CD4-positive, alpha-beta memory T cell (primary cell): ENCODE measurements at regions not wholly inside any gene's neighbourhood (a gene's known extent, or its start where the extent isn't known, plus 50 kb on each side); places are given as distances from the start of the nearest gene placed in this dataset.

Experiments
- CTCF ChIA-PET: fragments of 350-600 bp; sonication (Branson Sonifier 250); formaldehyde crosslinking; loops from one replicate; lab custom pipeline; 2021; ENCODE audit warnings: inconsistent platforms; ENCODE audit not compliant: partially characterized antibody; lab: Charles Lee
- POLR2A ChIA-PET: fragments of 350-600 bp; sonication (Branson Sonifier 250); formaldehyde crosslinking; loops from one replicate; lab custom pipeline; 2021; ENCODE audit not compliant: partially characterized antibody; lab: Charles Lee
- DNase-seq, 5 donors: peaks; one replicate each; pipeline versions ENCODE4 v3.0.0 to v3.0.0-alpha.2; 2020 to 2022; ENCODE audit warnings: mixed read lengths in 1 of 5
- H3K27ac ChIP-seq: one replicate; pipeline ENCODE4 v1.7.0; 2013; ENCODE audit warnings: low read depth, low read length
- H3K27me3 ChIP-seq: 2 replicates; pipeline ENCODE4 v1.7.0; 2013; ENCODE audit warnings: mild to moderate bottlenecking, low read length, moderate library complexity; ENCODE audit not compliant: insufficient read depth
- H3K36me3 ChIP-seq: 2 replicates; pipeline ENCODE4 v1.7.0; 2013; ENCODE audit warnings: mild to moderate bottlenecking, low read length, moderate library complexity; ENCODE audit not compliant: insufficient read depth
- H3K4me1 ChIP-seq: 2 replicates; pipeline ENCODE4 v1.7.0; 2013; ENCODE audit warnings: mild to moderate bottlenecking, low read length, moderate library complexity; ENCODE audit not compliant: insufficient read depth
- H3K4me3 ChIP-seq, 2 donors: one replicate each; pipeline ENCODE4 v1.7.0; 2013; ENCODE audit warnings: low read length in 2 of 2, mild to moderate bottlenecking in 1 of 2
- H3K9me3 ChIP-seq, 2 donors: one replicate each; pipeline ENCODE4 v1.7.0; 2013; ENCODE audit warnings: low read length in 2 of 2, control low read depth in 1 of 2; ENCODE audit not compliant: control insufficient read depth in 1 of 2
- H3K27ac Mint-ChIP-seq, 7 donors: one replicate each; pipeline ENCODE4 v1.8.0; 2020 to 2021; ENCODE audit warnings: mixed read lengths in 7 of 7, mild to moderate bottlenecking in 6 of 7, inconsistent platforms in 3 of 7, moderate library complexity in 3 of 7
- H3K27me3 Mint-ChIP-seq, 2 donors: one replicate each; pipeline ENCODE4 v1.8.0; 2020 to 2021; ENCODE audit warnings: mixed read lengths in 2 of 2
- H3K36me3 Mint-ChIP-seq, 2 donors: one replicate each; pipeline ENCODE4 v1.8.0; 2020 to 2021; ENCODE audit warnings: mixed read lengths in 2 of 2, inconsistent platforms in 1 of 2, mild to moderate bottlenecking in 1 of 2
- H3K4me1 Mint-ChIP-seq, 4 donors: one replicate each; pipeline ENCODE4 v1.8.0; 2020 to 2021; ENCODE audit warnings: mixed read lengths in 4 of 4, mild to moderate bottlenecking in 1 of 4
- H3K4me3 Mint-ChIP-seq, 8 donors: one replicate each; pipeline ENCODE4 v1.8.0; 2020 to 2021; ENCODE audit warnings: mixed read lengths in 8 of 8, mild to moderate bottlenecking in 7 of 8, moderate library complexity in 6 of 8, inconsistent platforms in 3 of 8
- H3K9me3 Mint-ChIP-seq, 8 donors: one replicate each; pipeline ENCODE4 v1.8.0; 2020 to 2021; ENCODE audit warnings: mixed read lengths in 8 of 8, mild to moderate bottlenecking in 5 of 8, inconsistent platforms in 3 of 8, moderate library complexity in 1 of 8
- intact Hi-C: fragments of 100-400 bp; cut with micrococcal nuclease; formaldehyde crosslinking; loops from one replicate; pipeline ENCODE4 v1.15.1; 2023

DNA sequence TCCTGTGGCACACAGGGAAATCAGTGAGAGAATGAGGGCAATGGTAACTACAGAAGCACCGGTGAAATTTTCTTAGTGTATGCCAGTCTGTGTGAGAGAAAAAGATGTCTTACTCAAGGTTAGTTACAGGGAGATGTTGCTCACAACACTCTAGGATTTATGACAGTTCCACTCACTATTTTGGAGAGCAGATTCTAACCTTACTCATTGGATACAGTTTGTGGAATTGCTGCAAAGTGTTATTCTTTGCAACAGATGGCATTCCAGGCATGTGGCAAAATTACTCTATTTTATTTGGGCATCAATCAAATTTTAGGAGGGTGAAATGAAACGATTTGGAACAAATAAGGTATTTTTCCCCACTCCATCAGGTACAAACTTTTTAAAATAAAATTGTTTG is 449.1 kb downstream of the PIK3C3 start:
- no peaks in the 10 kb centered on the region for H3K36me3 Mint-ChIP-seq
- intact Hi-C loops: no loop called here
- peaks cover 0 to 4% of the 10 kb centered on the region in 2 donors for H3K27me3 Mint-ChIP-seq
- no peak overlapping the region for H3K27ac Mint-ChIP-seq
- H3K4me1 Mint-ChIP-seq: no peaks in the 10 kb centered on the region
- Histone ChIP-seq H3K27me3 (no peaks in the 10 kb centered on the region), H3K4me3 (no peak overlapping the region), H3K4me1 (no peaks in the 10 kb centered on the region), H3K9me3 (no peaks in the 10 kb centered on the region), H3K36me3 (no peaks in the 10 kb centered on the region), H3K27ac (no peak overlapping the region)
- ChIA-PET CTCF (no interaction called here), POLR2A (no interaction called here)
- no peak for DNase-seq
- H3K4me3 Mint-ChIP-seq: no peak overlapping the region
- H3K9me3 Mint-ChIP-seq: peaks cover 0 to 16% (median 4%) of the 10 kb centered on the region in 8 donors

GRCh38 chr18:42409005-42409404 is 454.0 kb downstream of the PIK3C3 start:
- H3K27ac Mint-ChIP-seq: no peak overlapping the region
- H3K27me3 Mint-ChIP-seq: peaks cover 0 to 1% of the 10 kb centered on the region in 2 donors
- peaks cover 5 to 36% (median 10%) of the 10 kb centered on the region in 8 donors for H3K9me3 Mint-ChIP-seq

GRCh38 chr18:42412281-42412680 is 457.2 kb downstream of the PIK3C3 start:
- Mint-ChIP-seq H3K36me3 (no peaks in the 10 kb centered on the region), H3K9me3 (peaks cover 5 to 25% (median 10%) of the 10 kb centered on the region in 8 donors)
- no peaks in the 10 kb centered on the region for H3K9me3 ChIP-seq

More at GRCh38 chr18:42409005-42409404, 454.0 kb downstream of the PIK3C3 start:
- H3K4me3 ChIP-seq: no peak overlapping the region
- CTCF ChIA-PET: no interaction called here
- H3K9me3 ChIP-seq: no peaks in the 10 kb centered on the region
- DNase-seq: no peak
- H3K27me3 ChIP-seq: no peaks in the 10 kb centered on the region
- no peaks in the 10 kb centered on the region for H3K36me3 ChIP-seq
- Mint-ChIP-seq H3K36me3 (no peaks in the 10 kb centered on the region), H3K4me1 (no peaks in the 10 kb centered on the region), H3K4me3 (no peak overlapping the region)
- no peak overlapping the region for H3K27ac ChIP-seq
- intact Hi-C loops: no loop called here
- no peaks in the 10 kb centered on the region for H3K4me1 ChIP-seq
- POLR2A ChIA-PET: no interaction called here

GRCh38 chr18:42412896-42413295 is 457.9 kb downstream of the PIK3C3 start:
- no peaks in the 10 kb centered on the region for H3K4me1 ChIP-seq
- H3K36me3 ChIP-seq: no peaks in the 10 kb centered on the region
- no peak overlapping the region for H3K27ac ChIP-seq
- ChIA-PET CTCF (no interaction called here), POLR2A (no interaction called here)
- Mint-ChIP-seq H3K4me3 (no peak overlapping the region), H3K36me3 (no peaks in the 10 kb centered on the region), H3K9me3 (peaks cover 4 to 20% (median 10%) of the 10 kb centered on the region in 8 donors), H3K27ac (no peak overlapping the region), H3K27me3 (no peaks in the 10 kb centered on the region), H3K4me1 (no peaks in the 10 kb centered on the region)
- intact Hi-C loops: no loop called here
- no peak overlapping the region for H3K4me3 ChIP-seq
- H3K27me3 ChIP-seq: no peaks in the 10 kb centered on the region
- H3K9me3 ChIP-seq: no peaks in the 10 kb centered on the region
- DNase-seq: no peak

More at GRCh38 chr18:42412281-42412680, 457.2 kb downstream of the PIK3C3 start:
- ChIA-PET POLR2A (no interaction called here), CTCF (no interaction called here)
- DNase-seq: no peak
- Histone ChIP-seq H3K4me1 (no peaks in the 10 kb centered on the region), H3K4me3 (no peak overlapping the region), H3K36me3 (no peaks in the 10 kb centered on the region), H3K27me3 (no peaks in the 10 kb centered on the region), H3K27ac (no peak overlapping the region)
- H3K4me3 Mint-ChIP-seq: no peak overlapping the region
- no peaks in the 10 kb centered on the region for H3K27me3 Mint-ChIP-seq
- H3K4me1 Mint-ChIP-seq: no peaks in the 10 kb centered on the region
- no peak overlapping the region for H3K27ac Mint-ChIP-seq
- intact Hi-C loops: no loop called here

DNA sequence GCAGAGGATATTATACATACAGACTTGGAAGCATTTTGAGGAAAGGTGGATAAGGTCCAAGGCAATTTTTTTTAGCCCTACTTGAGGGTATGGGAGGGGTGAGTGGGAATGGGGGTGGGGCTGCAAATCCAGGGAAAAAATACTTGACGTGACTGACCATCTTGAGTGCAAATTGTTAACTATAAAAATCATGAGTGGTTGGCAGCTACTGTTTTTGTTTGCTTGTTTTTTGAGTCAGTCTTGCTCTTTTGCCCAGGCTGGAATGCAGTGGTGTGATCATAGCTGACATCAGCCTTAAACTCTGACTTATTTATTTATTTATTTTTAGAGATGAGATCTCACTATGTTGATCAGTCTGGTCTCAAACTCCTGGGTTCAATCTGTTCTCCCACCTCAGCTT is 458.8 kb downstream of the PIK3C3 start:
- intact Hi-C loops: no loop called here
- Histone ChIP-seq H3K4me1 (no peaks in the 10 kb centered on the region), H3K36me3 (no peaks in the 10 kb centered on the region), H3K27me3 (no peaks in the 10 kb centered on the region), H3K9me3 (no peaks in the 10 kb centered on the region), H3K27ac (no peak overlapping the region), H3K4me3 (no peak overlapping the region)
- DNase-seq: no peak
- Mint-ChIP-seq H3K36me3 (no peaks in the 10 kb centered on the region), H3K9me3 (peaks cover 0 to 20% (median 10%) of the 10 kb centered on the region in 8 donors), H3K4me3 (no peak overlapping the region), H3K27ac (no peak overlapping the region), H3K27me3 (no peaks in the 10 kb centered on the region), H3K4me1 (no peaks in the 10 kb centered on the region)
- POLR2A ChIA-PET: no interaction called here
- CTCF ChIA-PET: no interaction called here

- CTCF ChIA-PET: no interaction called here
- Mint-ChIP-seq H3K4me1 (no peaks in the 10 kb centered on the region), H3K9me3 (peaks cover 0 to 13% (median 3%) of the 10 kb centered on the region in 8 donors), H3K36me3 (no peaks in the 10 kb centered on the region), H3K27me3 (no peaks in the 10 kb centered on the region), H3K27ac (no peak overlapping the region), H3K4me3 (no peak overlapping the region)
- no peak overlapping the region for H3K27ac ChIP-seq
- no peaks in the 10 kb centered on the region for H3K4me1 ChIP-seq
- DNase-seq: no peak
- H3K36me3 ChIP-seq: no peaks in the 10 kb centered on the region
- no peaks in the 10 kb centered on the region for H3K9me3 ChIP-seq
- no peaks in the 10 kb centered on the region for H3K27me3 ChIP-seq
- POLR2A ChIA-PET: no interaction called here
- no peak overlapping the region for H3K4me3 ChIP-seq
- intact Hi-C loops: no loop called here
These were observed 459.9 kb downstream of the PIK3C3 start for GRCh38 chr18:42414756-42415454.

- no peak overlapping the region for H3K27ac ChIP-seq
- no peak overlapping the region for H3K4me3 ChIP-seq
- H3K36me3 Mint-ChIP-seq: no peaks in the 10 kb centered on the region
- ChIA-PET CTCF (no interaction called here), POLR2A (no interaction called here)
- no peaks in the 10 kb centered on the region for H3K4me1 ChIP-seq
- no peaks in the 10 kb centered on the region for H3K27me3 ChIP-seq
- no peaks in the 10 kb centered on the region for H3K36me3 ChIP-seq
- no peak for DNase-seq
- intact Hi-C loops: no loop called here
- H3K9me3 ChIP-seq: no peaks in the 10 kb centered on the region
- H3K9me3 Mint-ChIP-seq: peaks cover 0 to 10% (median 3%) of the 10 kb centered on the region in 8 donors
- no peak overlapping the region for H3K4me3 Mint-ChIP-seq
- H3K27ac Mint-ChIP-seq: no peak overlapping the region
- H3K27me3 Mint-ChIP-seq: no peaks in the 10 kb centered on the region
- no peaks in the 10 kb centered on the region for H3K4me1 Mint-ChIP-seq
These were observed 462.2 kb downstream of the PIK3C3 start for GRCh38 chr18:42417189-42417588.
